Endothelial cell of umbilical vein (primary cell): ENCODE measurements at regions not wholly inside any gene's neighbourhood (a gene's known extent, or its start where the extent isn't known, plus 50 kb on each side); places are given as distances from the start of the nearest gene placed in this dataset.

Experiments used
- BruUV-seq: library from RNA; stranded (reverse); fragments of 400-500 nt; replicated peaks from 2 replicates; lab custom pipeline; 2021; lab: Mats Ljungman, UMichigan
- CTCF ChIA-PET: fragments of 300-600, 350-600 bp; sonication (Branson Sonifier 250); formaldehyde crosslinking; loops from one replicate; lab custom pipeline; 2021; ENCODE audit warnings: antibody characterized with exemption, inconsistent platforms; lab: Charles Lee
- POLR2A ChIA-PET: fragments of 300-600, 350-600 bp; sonication (Branson Sonifier 250); formaldehyde crosslinking; loops from one replicate; lab custom pipeline; 2021; ENCODE audit warnings: antibody characterized with exemption, inconsistent platforms; lab: Charles Lee
- DNase-seq: peaks from one replicate; pipeline ENCODE4 v3.0.0-alpha.2; 2011; ENCODE audit warnings: low read depth, low spot score
- FAIRE-seq: peaks from 2 replicates; lab custom pipeline; 2011; peaks lifted over from hg19 to GRCh38; lab: Jason Lieb, UNC
- H2AFZ ChIP-seq: 2 replicates; pipeline ENCODE4 v1.6.0; 2012; ENCODE audit warnings: low read depth, low read length, control low read depth, inconsistent platforms
- H3K27ac ChIP-seq: 2 replicates; pipeline ENCODE4 v1.5.1; 2011; ENCODE audit warnings: low read depth, mild to moderate bottlenecking, control low read depth, low read length, moderate library complexity; ENCODE audit not compliant: insufficient read depth
- H3K27me3 ChIP-seq, 2 experiments: 2 replicates each; pipeline versions ENCODE4 v1.6.0 to v1.6.1; 2011; ENCODE audit warnings: low read length in 2 of 2, mixed read lengths in 1 of 2; ENCODE audit not compliant: control insufficient read depth in 2 of 2, insufficient read depth in 2 of 2
- H3K36me3 ChIP-seq, 2 experiments: 2 replicates in 1 of 2; 3 replicates in 1 of 2; pipeline ENCODE4 v1.5.1; 2011; ENCODE audit warnings: low read length in 2 of 2, mild to moderate bottlenecking in 1 of 2, moderate library complexity in 1 of 2; ENCODE audit not compliant: control insufficient read depth in 2 of 2, insufficient read depth in 2 of 2; ENCODE audit errors: extremely low read depth in 1 of 2
- H3K4me1 ChIP-seq: 3 replicates; pipeline ENCODE4 v1.5.1; 2011; ENCODE audit warnings: mild to moderate bottlenecking, low read length; ENCODE audit not compliant: control insufficient read depth, insufficient read depth; ENCODE audit errors: extremely low read depth
- H3K4me2 ChIP-seq: 2 replicates; pipeline ENCODE4 v1.6.1; 2011; ENCODE audit warnings: low read length, control low read depth, mixed read lengths; ENCODE audit not compliant: insufficient read depth
- H3K4me3 ChIP-seq, 3 experiments: fragments of 200-600 bp in 1 of 3; sonication (generic), shearing (Covaris generic) in 1 of 3; replicated peaks in 1 of 3; 2 replicates each; pipeline ENCODE4 v1.5.1; 2011 to 2016; ENCODE audit warnings: control low read depth in 3 of 3, low read length in 3 of 3, mild to moderate bottlenecking in 2 of 3, inconsistent platforms in 1 of 3, low read depth in 1 of 3, moderate library complexity in 1 of 3; ENCODE audit not compliant: insufficient read depth in 1 of 3
- H3K79me2 ChIP-seq: 2 replicates; pipeline ENCODE4 v1.6.0; 2012; ENCODE audit warnings: low read length, inconsistent platforms; ENCODE audit not compliant: control insufficient read depth, insufficient read depth
- H3K9ac ChIP-seq: replicated peaks from 2 replicates; pipeline ENCODE3; 2011; ENCODE audit warnings: low read length, control low read depth; ENCODE audit not compliant: insufficient read depth; ENCODE audit errors: extremely low read depth
- H3K9me1 ChIP-seq: replicated peaks from 3 replicates; pipeline ENCODE4 v1.6.0; 2011; ENCODE audit warnings: mild to moderate bottlenecking, low read length; ENCODE audit not compliant: control insufficient read depth, insufficient read depth; ENCODE audit errors: extremely low read depth
- H3K9me3 ChIP-seq: replicated peaks from 2 replicates; pipeline ENCODE4 v1.5.1; 2012; ENCODE audit warnings: low read length, inconsistent platforms; ENCODE audit not compliant: control insufficient read depth, insufficient read depth
- H4K20me1 ChIP-seq: replicated peaks from 2 replicates; pipeline ENCODE3; 2011; ENCODE audit warnings: mild to moderate bottlenecking, low read length; ENCODE audit not compliant: control insufficient read depth, insufficient read depth; ENCODE audit errors: extremely low read depth
- EZH2 ChIP-seq: IDR thresholded peaks from 2 replicates; pipeline ENCODE4 v1.6.1; 2012; ENCODE audit warnings: borderline replicate concordance, low read depth, mild to moderate bottlenecking, moderate library complexity, low read length, inconsistent platforms; ENCODE audit not compliant: severe bottlenecking
- FOS ChIP-seq: IDR thresholded peaks from 2 replicates; pipeline ENCODE4 v1.6.1; 2011; ENCODE audit warnings: mild to moderate bottlenecking, low read length, moderate library complexity, borderline replicate concordance; ENCODE audit not compliant: insufficient read depth
- GATA2 ChIP-seq: IDR thresholded peaks from 2 replicates; pipeline ENCODE4 v1.7.0; 2011; ENCODE audit warnings: low read depth, mild to moderate bottlenecking, moderate library complexity, mixed read lengths, low read length; ENCODE audit not compliant: insufficient read length, insufficient read depth
- JUN ChIP-seq: IDR thresholded peaks from 2 replicates; pipeline ENCODE4 v1.6.1; 2011; ENCODE audit warnings: borderline replicate concordance, low read depth; ENCODE audit not compliant: insufficient read length, insufficient read depth
- MAX ChIP-seq: IDR thresholded peaks from 2 replicates; pipeline ENCODE4 v1.6.1; 2011; ENCODE audit not compliant: insufficient read depth, insufficient read length
- MYC ChIP-seq: IDR thresholded peaks from one replicate; pipeline ENCODE4 v1.6.1; 2011; ENCODE audit warnings: mild to moderate bottlenecking, low read depth, low read length
- POLR2A ChIP-seq: IDR thresholded peaks from 2 replicates; pipeline ENCODE4 v1.6.1; 2012; ENCODE audit warnings: low read depth, mild to moderate bottlenecking, control low read depth, low read length
- POLR2AphosphoS5 ChIP-seq: IDR thresholded peaks from 2 replicates; pipeline ENCODE4 v1.6.1; 2012; ENCODE audit warnings: low read depth, mild to moderate bottlenecking, control low read depth, low read length, moderate library complexity; ENCODE audit not compliant: insufficient read depth
- dilution Hi-C: fragments of 300-500 bp; cut with MboI; formaldehyde crosslinking; loops from one replicate; pipeline ENCODE4 v1.15.0; 2019; ENCODE audit warnings: low sequenced_read_pairs; ENCODE audit not compliant: extremely low pct_ligation_motif_present
- intact Hi-C: fragments of 100-400 bp; cut with micrococcal nuclease; formaldehyde crosslinking; loops from one replicate; pipeline ENCODE4 v1.10.0; 2022

DNA sequence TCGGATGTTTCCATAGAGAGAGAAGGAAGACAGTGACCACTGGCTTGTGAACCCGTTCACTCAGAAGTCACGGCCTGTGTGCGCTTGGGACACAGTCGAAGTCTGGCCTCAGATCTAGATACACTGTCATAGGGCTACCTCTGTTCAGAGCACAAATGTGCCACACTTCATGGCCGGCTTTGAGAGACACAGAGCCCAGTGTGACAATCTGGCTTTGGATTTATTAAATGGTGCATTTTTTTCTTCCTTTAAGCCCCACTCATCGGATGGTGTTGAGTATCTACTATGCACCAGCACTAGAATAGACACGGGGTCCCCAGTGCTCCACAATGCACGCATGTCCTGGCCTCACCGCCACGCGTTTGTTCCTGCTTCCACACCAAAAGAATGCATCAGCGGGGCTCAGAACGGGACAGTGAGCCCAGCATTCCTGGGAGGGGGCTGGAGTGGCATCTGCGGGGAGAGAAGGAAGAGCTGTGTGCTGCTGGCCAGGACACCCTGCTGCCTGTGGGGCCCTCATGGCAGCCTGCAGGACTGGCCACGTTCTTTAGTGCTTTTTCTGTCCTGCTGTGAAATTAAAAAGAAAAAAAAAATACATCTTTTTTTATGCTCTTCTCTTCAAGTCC lies 738.9 kb upstream of the SALL3 start:
- H3K79me2 ChIP-seq = no peaks in the 10 kb centered on the region
- no peak overlapping the region for H3K27ac ChIP-seq
- H3K9me3 ChIP-seq = peaks cover 10% of the 10 kb centered on the region
- dilution Hi-C loops (no loop called here), intact Hi-C loops (no loop called here)
- no peaks in the 10 kb centered on the region for H3K36me3 ChIP-seq
- no peak overlapping the region for H3K4me3 ChIP-seq
- no peaks in the 10 kb centered on the region for H4K20me1 ChIP-seq
- ChIA-PET POLR2A (no interaction called here), CTCF (no interaction called here)
- no peak for DNase-seq
- H2AFZ ChIP-seq = no peak overlapping the region
- no peak for FAIRE-seq
- no peaks in the 10 kb centered on the region for H3K4me1 ChIP-seq
- no peaks in the 10 kb centered on the region for H3K9me1 ChIP-seq
- no TSS peak for BruUV-seq
- TF ChIP-seq FOS (no peak), POLR2AphosphoS5 (no peak), EZH2 (no peak), GATA2 (no peak), POLR2A (no peak), MAX (no peak), JUN (no peak), MYC (no peak)
- H3K27me3 ChIP-seq = no peaks in the 10 kb centered on the region
- H3K9ac ChIP-seq = no peak overlapping the region
- H3K4me2 ChIP-seq = no peak overlapping the region
